GM21717 (cell line): ENCODE measurements at regions not wholly inside any gene's neighbourhood (a gene's known extent, or its start where the extent isn't known, plus 50 kb on each side); places are given as distances from the start of the nearest gene placed in this dataset.

Experiments used
- ATAC-seq: cut with Tn5 transposase; IDR thresholded peaks from one replicate; pipeline ENCODE4 v1.9.1; 2021; ENCODE audit warnings: mild to moderate bottlenecking, moderate library complexity; ENCODE audit not compliant: unreplicated experiment

DNA sequence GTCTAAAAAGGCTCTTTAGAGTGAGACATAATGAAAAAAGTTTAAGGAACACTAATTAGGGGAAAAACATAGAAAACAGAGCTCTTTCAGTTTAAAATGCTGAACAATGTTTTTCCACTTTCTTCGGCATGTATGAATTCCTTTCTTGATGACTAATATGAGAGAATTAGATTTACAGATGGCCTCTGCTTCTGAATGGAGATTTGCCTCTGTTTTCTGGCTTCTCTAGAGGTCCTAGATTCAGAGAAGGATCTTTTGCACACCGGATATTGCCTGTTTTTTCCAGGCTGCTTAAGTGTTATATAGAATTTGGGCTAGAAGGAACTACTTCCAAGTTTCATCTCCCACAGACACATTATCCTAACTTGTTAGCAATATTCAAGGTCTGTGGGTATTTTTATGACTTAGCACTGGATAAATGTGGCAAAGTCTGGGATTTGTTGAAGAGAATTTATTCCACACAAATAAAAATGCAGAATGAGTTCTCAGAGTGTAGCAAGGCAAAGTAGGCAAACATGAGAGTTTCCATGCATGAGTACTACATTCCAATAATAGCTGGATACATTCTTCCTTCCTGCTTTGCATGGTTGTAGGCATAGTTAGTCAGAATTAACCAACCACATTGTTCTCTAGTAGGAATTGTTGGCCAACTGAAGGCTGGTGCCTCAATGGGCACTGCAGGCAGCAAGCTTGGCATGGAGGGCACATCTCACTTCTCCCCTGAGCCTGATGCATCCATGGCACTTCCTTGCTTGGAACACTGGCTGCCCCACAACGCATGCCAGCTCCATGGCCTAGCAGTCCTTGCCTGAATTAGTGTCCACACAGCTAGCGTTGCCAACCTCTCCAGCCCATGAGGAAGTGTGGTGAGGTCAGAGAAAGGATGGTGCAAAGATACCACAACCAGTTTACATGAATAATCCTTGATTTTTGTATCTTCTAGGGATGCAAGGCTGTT is 224.2 kb downstream of the CLIC5 start:
- ATAC-seq = no peak

- ATAC-seq = no peak
Measured at GRCh38 chr6:45789238-45789637, 226.4 kb downstream of the CLIC5 start.

- no peak for ATAC-seq
Measured at GRCh38 chr6:45787384-45787783, 228.3 kb downstream of the CLIC5 start.

- ATAC-seq = no peak
Measured at GRCh38 chr6:45786355-45786781, 229.3 kb downstream of the CLIC5 start.

DNA sequence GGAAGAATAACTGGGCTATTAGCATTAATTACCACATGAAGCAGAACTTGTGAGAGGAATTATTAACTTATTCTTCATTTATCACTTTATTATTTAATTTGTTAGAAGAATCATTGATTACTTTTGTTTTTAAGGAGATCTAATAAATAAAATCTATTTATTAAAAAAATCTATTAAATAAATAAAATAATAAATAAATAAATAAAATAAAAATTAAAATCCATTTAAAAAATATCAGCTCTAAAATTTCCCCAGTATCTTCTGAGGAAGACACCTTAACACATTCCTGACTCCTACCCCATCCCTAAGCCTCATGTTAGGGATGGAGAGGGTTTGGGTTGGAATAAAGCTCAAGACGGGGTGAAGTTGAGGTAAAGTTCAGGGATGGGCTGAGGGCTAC is 231.4 kb downstream of the CLIC5 start:
- ATAC-seq = no peak

DNA sequence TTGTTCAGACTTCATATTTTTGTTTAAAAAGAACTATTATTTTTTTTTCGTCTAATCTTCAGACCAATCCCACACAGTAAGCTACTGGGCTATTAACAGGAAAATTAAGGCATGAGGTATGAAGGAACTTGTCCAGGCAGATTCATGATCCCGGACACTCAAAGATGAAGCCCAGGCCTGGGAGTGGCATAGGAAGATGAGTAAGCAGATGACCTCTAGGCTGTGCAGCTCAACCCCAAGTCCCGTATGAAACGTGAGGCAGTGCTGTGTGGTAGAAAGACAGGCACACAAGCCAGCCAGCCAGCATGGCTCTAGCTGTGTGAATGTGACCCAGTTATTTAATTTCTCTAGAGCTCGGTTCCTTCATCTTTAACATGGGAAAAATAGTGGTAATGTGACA is 231.9 kb downstream of the CLIC5 start:
- no peak for ATAC-seq

DNA sequence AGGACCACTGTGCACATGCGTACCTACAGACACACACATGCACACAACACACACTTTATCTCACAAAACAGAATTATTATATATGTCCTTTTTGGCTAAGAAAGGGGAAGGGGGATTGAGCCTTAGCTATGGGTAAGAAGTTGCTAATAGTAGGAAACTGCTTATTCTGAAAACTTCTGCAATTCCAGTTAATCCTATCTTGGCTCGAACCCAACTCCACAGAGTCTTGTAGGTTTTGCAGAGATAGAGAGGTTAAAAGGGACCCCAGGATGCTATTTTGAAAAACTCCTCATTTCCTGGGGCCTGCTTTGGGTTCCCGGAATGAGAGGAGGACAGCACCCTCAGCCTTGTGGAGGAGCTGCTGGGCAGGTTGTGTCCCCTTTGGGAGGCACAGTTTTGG is 233.8 kb downstream of the CLIC5 start:
- ATAC-seq = no peak

DNA sequence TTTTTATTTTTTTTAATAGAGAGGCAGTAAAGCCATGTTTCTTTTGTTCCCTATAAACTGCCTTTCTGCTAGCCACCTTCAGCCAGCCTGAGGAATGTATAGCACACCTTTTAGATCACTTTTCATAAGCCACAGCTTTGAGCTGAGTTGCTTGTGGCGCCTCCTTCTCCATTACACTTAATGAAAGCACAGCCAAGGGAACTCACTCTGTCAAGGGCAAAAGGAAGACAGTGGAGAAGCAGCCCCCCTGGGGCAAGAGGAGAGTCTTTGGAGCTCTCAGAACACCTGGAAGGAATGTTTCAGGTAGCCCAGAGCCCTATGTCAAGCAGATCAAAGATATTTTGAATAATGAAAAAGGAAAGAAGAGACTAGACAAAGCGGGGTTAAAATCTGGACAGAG is 235.1 kb downstream of the CLIC5 start:
- ATAC-seq = no peak

GRCh38 chr6:45775026-45775697 is 240.5 kb downstream of the CLIC5 start:
- no peak for ATAC-seq

GRCh38 chr6:45773906-45774305 is 241.8 kb downstream of the CLIC5 start:
- ATAC-seq = no peak

GRCh38 chr6:45772886-45773495 is 242.7 kb downstream of the CLIC5 start:
- ATAC-seq = no peak

- no peak for ATAC-seq
Measured at GRCh38 chr6:45772051-45772450, 243.6 kb downstream of the CLIC5 start.

- no peak for ATAC-seq
Measured at GRCh38 chr6:45763281-45763680, 252.4 kb downstream of the CLIC5 start.

DNA sequence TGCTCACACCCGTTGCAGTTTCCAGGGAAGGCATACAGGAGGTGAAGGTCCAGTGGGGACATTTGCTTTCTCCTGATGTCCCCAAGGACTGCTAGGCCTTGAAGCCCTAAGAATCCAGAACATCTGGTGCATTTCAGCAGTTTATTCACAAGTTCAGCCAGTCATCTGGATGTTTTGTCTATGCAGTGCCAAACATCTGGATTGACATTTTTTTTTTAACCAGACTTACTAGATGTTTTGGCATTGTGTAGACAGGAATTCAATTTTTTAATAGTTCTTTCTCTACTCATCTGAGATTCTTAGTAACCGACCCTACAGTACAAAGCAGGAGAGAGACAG is 256.2 kb downstream of the CLIC5 start:
- no peak for ATAC-seq

- ATAC-seq = no peak
Measured at GRCh38 chr6:45758787-45759471, 256.7 kb downstream of the CLIC5 start.

DNA sequence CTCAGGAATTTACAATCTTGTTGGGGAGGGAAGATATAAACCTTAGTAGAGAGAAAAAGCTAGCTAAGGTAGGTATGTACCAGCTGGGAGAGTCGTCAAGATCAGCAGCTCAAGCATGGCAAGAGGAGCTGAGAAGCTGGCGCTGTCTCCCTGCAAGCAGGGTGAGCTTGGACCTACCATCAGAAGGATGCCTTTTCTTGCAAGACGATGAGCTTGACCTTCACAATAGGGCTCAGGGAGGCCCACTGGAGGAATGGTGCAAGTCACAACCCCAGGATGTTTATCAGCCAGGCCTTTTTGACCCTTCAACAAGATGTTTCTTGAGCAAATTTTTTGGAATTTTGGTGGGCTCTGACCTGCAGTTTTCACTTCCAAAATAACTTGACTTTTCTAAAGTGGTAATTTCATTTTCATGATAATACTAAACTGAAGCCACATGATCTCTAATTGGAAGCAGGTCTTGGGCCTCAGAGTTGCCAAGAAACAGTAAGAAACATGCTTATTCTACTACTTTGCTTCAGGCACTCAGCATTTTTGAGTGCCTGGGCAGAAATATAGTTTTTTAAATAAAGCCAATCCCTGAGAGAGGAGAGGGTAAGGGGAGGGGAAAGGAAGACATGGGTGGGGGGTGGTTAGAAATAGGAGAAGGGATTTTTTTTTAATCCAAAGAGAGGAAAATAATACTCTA is 258.1 kb downstream of the CLIC5 start:
- ATAC-seq = no peak

GRCh38 chr6:45756606-45757005 is 259.1 kb downstream of the CLIC5 start:
- no peak for ATAC-seq

DNA sequence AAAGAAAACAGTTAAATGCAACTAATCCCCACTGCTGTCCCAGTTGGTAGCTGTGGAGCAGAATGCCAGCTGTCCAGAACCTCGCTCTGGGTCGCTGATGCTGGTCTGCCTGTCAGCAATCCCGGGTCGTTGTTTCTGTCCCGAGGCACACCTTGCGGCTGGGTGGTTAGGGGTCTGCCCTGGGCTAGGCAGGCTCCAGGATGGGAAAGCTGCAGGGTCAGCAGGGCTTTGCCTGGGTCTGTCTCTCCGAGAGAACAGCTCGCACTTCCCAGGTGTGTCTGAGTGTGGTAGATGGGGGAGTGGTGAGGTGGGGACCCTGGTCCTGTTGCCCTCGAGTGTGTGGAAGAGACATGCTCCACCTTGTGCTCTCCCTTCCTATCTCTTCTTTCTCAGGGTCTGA is 261.2 kb downstream of the CLIC5 start:
- ATAC-seq = no peak

- ATAC-seq = no peak
Measured at GRCh38 chr6:45746046-45746445, 269.6 kb downstream of the CLIC5 start.

DNA sequence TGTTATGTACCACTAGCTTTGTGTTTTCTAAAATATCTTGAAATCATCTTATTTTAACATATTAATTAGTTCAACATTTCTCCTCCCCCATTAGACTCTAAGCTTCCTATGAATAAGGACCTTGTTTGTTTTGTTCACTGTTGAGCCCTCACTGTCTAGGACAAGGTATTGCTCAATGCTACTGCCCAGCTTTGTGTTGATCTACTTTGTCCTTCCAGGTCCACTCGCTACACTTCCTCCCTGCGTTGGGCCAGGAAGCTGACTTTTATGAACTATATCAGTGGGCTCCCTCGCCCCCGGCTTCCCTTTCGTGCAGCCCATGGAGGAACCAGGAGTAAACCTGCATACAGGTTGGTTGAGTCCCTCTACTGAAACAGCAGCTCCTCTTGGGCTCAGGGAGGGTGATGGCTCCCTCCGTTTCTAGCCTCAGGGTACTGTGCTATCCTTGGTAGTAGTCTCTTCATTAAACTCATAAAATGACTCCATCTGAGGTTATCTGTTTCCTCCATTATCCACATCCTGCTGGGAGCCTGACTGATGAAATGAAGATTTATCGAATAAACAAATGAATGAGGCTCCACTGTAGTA is 272.5 kb downstream of the CLIC5 start:
- ATAC-seq = no peak
